OCI-LY7 (cell line): ENCODE measurements at regions not wholly inside any gene's neighbourhood (a gene's known extent, or its start where the extent isn't known, plus 50 kb on each side); places are given as distances from the start of the nearest gene placed in this dataset.

Experiments used
- BruUV-seq: library from RNA; stranded (reverse); fragments of 400-500 nt; replicated peaks from 2 replicates; lab custom pipeline; 2021; lab: Mats Ljungman, UMichigan
- CTCF ChIA-PET: fragments of 300-600 bp; sonication (Branson Sonifier 250); formaldehyde crosslinking; loops from one replicate; lab custom pipeline; 2022; ENCODE audit warnings: antibody characterized with exemption; ENCODE audit not compliant: unreplicated experiment; lab: Charles Lee
- POLR2A ChIA-PET: fragments of 300-600 bp; sonication (Branson Sonifier 250); formaldehyde crosslinking; loops from one replicate; lab custom pipeline; 2022; ENCODE audit warnings: antibody characterized with exemption; lab: Charles Lee
- DNase-seq: peaks from one replicate; pipeline ENCODE4 v3.0.0-alpha.2; 2015; ENCODE audit warnings: low spot score
- H2AFZ ChIP-seq: fragments of 200-600 bp; sonication (generic), shearing (Covaris generic); 2 replicates; pipeline ENCODE4 v1.6.1; 2014; ENCODE audit warnings: mild to moderate bottlenecking, antibody characterized with exemption, low read length, moderate library complexity
- H3K27ac ChIP-seq: fragments of 200-600 bp; sonication (generic); 2 replicates; pipeline ENCODE4 v1.5.1; 2014; ENCODE audit warnings: mixed run types, low read depth, mild to moderate bottlenecking, moderate library complexity, low read length, inconsistent platforms; ENCODE audit not compliant: poor library complexity, severe bottlenecking
- H3K36me3 ChIP-seq: fragments of 200-600 bp; sonication (generic); 2 replicates; pipeline ENCODE4 v1.6.1; 2014; ENCODE audit warnings: mild to moderate bottlenecking, antibody characterized with exemption, low read length, moderate library complexity, mixed read lengths; ENCODE audit not compliant: insufficient read depth
- H3K4me1 ChIP-seq: fragments of 200-600 bp; sonication (generic); 2 replicates; pipeline ENCODE4 v1.5.1; 2014; ENCODE audit warnings: mild to moderate bottlenecking, low read length; ENCODE audit not compliant: insufficient read depth, poor library complexity, severe bottlenecking
- H3K4me2 ChIP-seq: fragments of 200-600 bp; sonication (generic); 2 replicates; pipeline ENCODE4 v1.6.1; 2014; ENCODE audit warnings: mild to moderate bottlenecking, low read length
- H3K4me3 ChIP-seq: fragments of 200-600 bp; sonication (generic); 2 replicates; pipeline ENCODE4 v1.5.1; 2014; ENCODE audit warnings: mild to moderate bottlenecking, low read depth, low read length; ENCODE audit not compliant: poor library complexity, severe bottlenecking
- H3K79me2 ChIP-seq: fragments of 200-600 bp; sonication (generic); 2 replicates; pipeline ENCODE4 v1.6.1; 2016; ENCODE audit warnings: low read depth, mild to moderate bottlenecking, low read length, moderate library complexity, mixed read lengths; ENCODE audit not compliant: insufficient read depth
- H3K9me2 ChIP-seq: fragments of 200-600 bp; sonication (generic); 2 replicates; pipeline ENCODE4 v1.6.1; 2016; ENCODE audit warnings: mild to moderate bottlenecking, low read length, mixed read lengths; ENCODE audit not compliant: insufficient read depth
- H3K9me3 ChIP-seq: fragments of 200-600 bp; sonication (generic); 2 replicates; pipeline ENCODE4 v1.6.1; 2014; ENCODE audit warnings: mild to moderate bottlenecking, mixed run types, low read length, mixed read lengths
- H4K20me1 ChIP-seq: fragments of 200-600 bp; sonication (generic); 2 replicates; pipeline ENCODE4 v1.6.1; 2014; ENCODE audit warnings: mild to moderate bottlenecking, antibody characterized with exemption, low read length, moderate library complexity, mixed read lengths; ENCODE audit not compliant: insufficient read depth
- EZH2phosphoT487 ChIP-seq: fragments of 200-600 bp; sonication (generic); IDR thresholded peaks from 2 replicates; pipeline ENCODE4 v1.6.1; 2018; ENCODE audit warnings: low read depth, borderline replicate concordance, mild to moderate bottlenecking, mixed run types, antibody characterized with exemption, low read length, moderate library complexity, mixed read lengths
- intact Hi-C: fragments of 100-400 bp; cut with micrococcal nuclease; formaldehyde crosslinking; loops from one replicate; pipeline ENCODE4 v1.10.0; 2022; ENCODE audit not compliant: unreplicated experiment
- TF ChIP-seq, protein P1 (sequence below): fragments of 200-600 bp; sonication (generic); conservative IDR thresholded peaks from 2 replicates; pipeline ENCODE4 v1.5.1; 2014; ENCODE audit warnings: mild to moderate bottlenecking, antibody characterized with exemption, low read length, moderate library complexity, mixed read lengths

- ChIA-PET CTCF (no interaction called here), POLR2A (no interaction called here)
- H4K20me1 ChIP-seq: no peaks in the 10 kb centered on the region
- H3K4me1 ChIP-seq: no peaks in the 10 kb centered on the region
- H3K79me2 ChIP-seq: no peaks in the 10 kb centered on the region
- H3K4me3 ChIP-seq: no peak overlapping the region
- TF ChIP-seq EZH2phosphoT487: no peak
- TF ChIP-seq, protein P1, sequence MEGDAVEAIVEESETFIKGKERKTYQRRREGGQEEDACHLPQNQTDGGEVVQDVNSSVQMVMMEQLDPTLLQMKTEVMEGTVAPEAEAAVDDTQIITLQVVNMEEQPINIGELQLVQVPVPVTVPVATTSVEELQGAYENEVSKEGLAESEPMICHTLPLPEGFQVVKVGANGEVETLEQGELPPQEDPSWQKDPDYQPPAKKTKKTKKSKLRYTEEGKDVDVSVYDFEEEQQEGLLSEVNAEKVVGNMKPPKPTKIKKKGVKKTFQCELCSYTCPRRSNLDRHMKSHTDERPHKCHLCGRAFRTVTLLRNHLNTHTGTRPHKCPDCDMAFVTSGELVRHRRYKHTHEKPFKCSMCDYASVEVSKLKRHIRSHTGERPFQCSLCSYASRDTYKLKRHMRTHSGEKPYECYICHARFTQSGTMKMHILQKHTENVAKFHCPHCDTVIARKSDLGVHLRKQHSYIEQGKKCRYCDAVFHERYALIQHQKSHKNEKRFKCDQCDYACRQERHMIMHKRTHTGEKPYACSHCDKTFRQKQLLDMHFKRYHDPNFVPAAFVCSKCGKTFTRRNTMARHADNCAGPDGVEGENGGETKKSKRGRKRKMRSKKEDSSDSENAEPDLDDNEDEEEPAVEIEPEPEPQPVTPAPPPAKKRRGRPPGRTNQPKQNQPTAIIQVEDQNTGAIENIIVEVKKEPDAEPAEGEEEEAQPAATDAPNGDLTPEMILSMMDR: no peak
- no peak for DNase-seq
- H3K36me3 ChIP-seq: no peaks in the 10 kb centered on the region
- H3K9me2 ChIP-seq: no peaks in the 10 kb centered on the region
- H3K9me3 ChIP-seq: no peaks in the 10 kb centered on the region
- no peak overlapping the region for H2AFZ ChIP-seq
- no peak overlapping the region for H3K27ac ChIP-seq
- H3K4me2 ChIP-seq: no peak overlapping the region
- BruUV-seq: no TSS peak
- intact Hi-C loops: no loop called here
These were observed 97.1 kb upstream of the SRRM4 start for GRCh38 chr12:118884226-118884625.

- TF ChIP-seq, protein P1: no peak
- TF ChIP-seq EZH2phosphoT487: no peak
- no peak overlapping the region for H3K4me2 ChIP-seq
- intact Hi-C loops: no loop called here
- no TSS peak for BruUV-seq
- H2AFZ ChIP-seq: no peak overlapping the region
- no peak overlapping the region for H3K27ac ChIP-seq
- CTCF ChIA-PET: no interaction called here
- H3K79me2 ChIP-seq: no peaks in the 10 kb centered on the region
- no peaks in the 10 kb centered on the region for H4K20me1 ChIP-seq
- POLR2A ChIA-PET: no interaction called here
- H3K4me1 ChIP-seq: no peaks in the 10 kb centered on the region
- H3K9me3 ChIP-seq: no peaks in the 10 kb centered on the region
- no peaks in the 10 kb centered on the region for H3K9me2 ChIP-seq
- H3K36me3 ChIP-seq: no peaks in the 10 kb centered on the region
- DNase-seq: no peak
- H3K4me3 ChIP-seq: no peak overlapping the region
These were observed 80.3 kb upstream of the SRRM4 start for GRCh38 chr12:118900993-118901392.

- no peak overlapping the region for H2AFZ ChIP-seq
- POLR2A ChIA-PET: no interaction called here
- no peaks in the 10 kb centered on the region for H4K20me1 ChIP-seq
- no peaks in the 10 kb centered on the region for H3K9me2 ChIP-seq
- intact Hi-C loops: no loop called here
- no peaks in the 10 kb centered on the region for H3K4me1 ChIP-seq
- H3K4me3 ChIP-seq: no peak overlapping the region
- BruUV-seq: no TSS peak
- H3K79me2 ChIP-seq: no peaks in the 10 kb centered on the region
- CTCF ChIA-PET: no interaction called here
- no peaks in the 10 kb centered on the region for H3K9me3 ChIP-seq
- no peak for DNase-seq
- no peak overlapping the region for H3K27ac ChIP-seq
- H3K4me2 ChIP-seq: no peak overlapping the region
- TF ChIP-seq EZH2phosphoT487: no peak
- TF ChIP-seq, protein P1: no peak
- no peaks in the 10 kb centered on the region for H3K36me3 ChIP-seq
These were observed 72.5 kb upstream of the SRRM4 start for GRCh38 chr12:118908811-118909210.
